ENCODE measurements at regions not wholly inside any gene's neighbourhood (a gene's known extent, or its start where the extent isn't known, plus 50 kb on each side); places are given as distances from the start of the nearest gene placed in this dataset.

GRCh38 chr2:8193146-8193545, 488.7 kb upstream of the ID2 start:
- no peak for TF ChIP-seq CTCF (conservative IDR thresholded peaks at IDR 0.05; ENCODE audit: control insufficient read depth, insufficient read depth, low read depth, low read length)

GRCh38 chr2:8193686-8194615, 487.9 kb upstream of the ID2 start:
- no peak for DNase-seq (ENCODE audit: low read depth)
- no peak overlapping the region for H3K4me3 ChIP-seq (ENCODE audit: control insufficient read depth, low read depth, low read length)
- no peak for TF ChIP-seq CTCF (conservative IDR thresholded peaks at IDR 0.05; ENCODE audit: control insufficient read depth, insufficient read depth, low read depth, low read length)

More at GRCh38 chr2:8193146-8193545, 488.7 kb upstream of the ID2 start:
- DNase-seq (ENCODE audit: low read depth) = no peak
- H3K4me3 ChIP-seq (ENCODE audit: control insufficient read depth, low read depth, low read length) = no peak overlapping the region

GRCh38 chr2:8195784-8196183, 486.1 kb upstream of the ID2 start:
- no peak overlapping the region for H3K4me3 ChIP-seq (ENCODE audit: control insufficient read depth, low read depth, low read length)
- DNase-seq (ENCODE audit: low read depth) = no peak
- no peak for TF ChIP-seq CTCF (conservative IDR thresholded peaks at IDR 0.05; ENCODE audit: control insufficient read depth, insufficient read depth, low read depth, low read length)

- no peak for TF ChIP-seq CTCF (conservative IDR thresholded peaks at IDR 0.05; ENCODE audit: control insufficient read depth, insufficient read depth, low read depth, low read length)
Measured at GRCh38 chr2:8196316-8196715, 485.5 kb upstream of the ID2 start.

GRCh38 chr2:8197101-8197500, 484.8 kb upstream of the ID2 start:
- peak; percentile 88 for DNase-seq (ENCODE audit: low read depth)
- H3K4me3 ChIP-seq (ENCODE audit: control insufficient read depth, low read depth, low read length) = no peak overlapping the region
- no peak for TF ChIP-seq CTCF (conservative IDR thresholded peaks at IDR 0.05; ENCODE audit: control insufficient read depth, insufficient read depth, low read depth, low read length)

More at GRCh38 chr2:8196316-8196715, 485.5 kb upstream of the ID2 start:
- no peak overlapping the region for H3K4me3 ChIP-seq (ENCODE audit: control insufficient read depth, low read depth, low read length)
- peak; percentile 44 for DNase-seq (ENCODE audit: low read depth)

- no peak for DNase-seq (ENCODE audit: low read depth)
- no peak for TF ChIP-seq CTCF (conservative IDR thresholded peaks at IDR 0.05; ENCODE audit: control insufficient read depth, insufficient read depth, low read depth, low read length)
- H3K4me3 ChIP-seq (ENCODE audit: control insufficient read depth, low read depth, low read length) = no peak overlapping the region
Measured at GRCh38 chr2:8197825-8198224, 484.0 kb upstream of the ID2 start.

Measured in fibroblast of mammary gland (primary cell).